ENCODE measurements at regions not wholly inside any gene's neighbourhood (a gene's known extent, or its start where the extent isn't known, plus 50 kb on each side); places are given as distances from the start of the nearest gene placed in this dataset.

GRCh38 chr22:48182846-48183805 lies 1420.7 kb downstream of the TBC1D22A start:
- no peak overlapping the region for H3K9ac ChIP-seq (ENCODE audit: low read length)
- no peak for TF ChIP-seq EZH2 (optimal IDR thresholded peaks at IDR 0.05; ENCODE audit: low read depth, low read length)
- no peaks in the 10 kb centered on the region for H3K9me2 ChIP-seq (replicated peaks; ENCODE audit: insufficient read depth, low read length)
- no peaks in the 10 kb centered on the region for H3K79me2 ChIP-seq (ENCODE audit: low read length)
- H3K9me3 ChIP-seq (replicated peaks; ENCODE audit: insufficient read depth, low read length), result no peaks in the 10 kb centered on the region
- H3K27me3 ChIP-seq (replicated peaks; ENCODE audit: insufficient read depth, low read length), result no peaks in the 10 kb centered on the region
- no peak overlapping the region for H3K4me3 ChIP-seq (ENCODE audit: low read length)
- no peak for DNase-seq
- no peaks in the 10 kb centered on the region for H3F3A ChIP-seq (ENCODE audit: insufficient read depth, low read length)
- H3K27ac ChIP-seq (ENCODE audit: low read length), result no peak overlapping the region
- no peak overlapping the region for H2AFZ ChIP-seq (ENCODE audit: low read length)
- no peaks in the 10 kb centered on the region for H3K4me1 ChIP-seq (ENCODE audit: low read length)
- no peaks in the 10 kb centered on the region for H3K36me3 ChIP-seq (replicated peaks; ENCODE audit: insufficient read depth, low read length)
- no peaks in the 10 kb centered on the region for H4K20me1 ChIP-seq (ENCODE audit: insufficient read depth, low read length)
- H3K4me2 ChIP-seq (ENCODE audit: low read depth, low read length), result no peak overlapping the region

GRCh38 chr22:48182031-48182430 lies 1419.6 kb downstream of the TBC1D22A start:
- Histone ChIP-seq H3K27ac (ENCODE audit: low read length) (no peak overlapping the region), H3K4me2 (ENCODE audit: low read depth, low read length) (no peak overlapping the region), H3K9me2 (replicated peaks; ENCODE audit: insufficient read depth, low read length) (no peaks in the 10 kb centered on the region), H3K4me1 (ENCODE audit: low read length) (no peaks in the 10 kb centered on the region), H3K9me3 (replicated peaks; ENCODE audit: insufficient read depth, low read length) (no peaks in the 10 kb centered on the region), H3F3A (ENCODE audit: insufficient read depth, low read length) (no peaks in the 10 kb centered on the region), H3K4me3 (ENCODE audit: low read length) (no peak overlapping the region), H2AFZ (ENCODE audit: low read length) (no peak overlapping the region), H3K9ac (ENCODE audit: low read length) (no peak overlapping the region), H4K20me1 (ENCODE audit: insufficient read depth, low read length) (no peaks in the 10 kb centered on the region), H3K79me2 (ENCODE audit: low read length) (no peaks in the 10 kb centered on the region), H3K27me3 (replicated peaks; ENCODE audit: insufficient read depth, low read length) (no peaks in the 10 kb centered on the region), H3K36me3 (replicated peaks; ENCODE audit: insufficient read depth, low read length) (no peaks in the 10 kb centered on the region)
- DNase-seq, result no peak
- TF ChIP-seq EZH2 (optimal IDR thresholded peaks at IDR 0.05; ENCODE audit: low read depth, low read length) (no peak), EZH2phosphoT487 (IDR thresholded peaks at IDR 0.05; ENCODE audit: low read length) (no peak), CTCF (IDR thresholded peaks at IDR 0.05; ENCODE audit: low read length) (no peak)

GRCh38 chr22:48181263-48181955 lies 1419.0 kb downstream of the TBC1D22A start:
- no peaks in the 10 kb centered on the region for H3K27me3 ChIP-seq (replicated peaks; ENCODE audit: insufficient read depth, low read length)

More at GRCh38 chr22:48181263-48181955, 1419.0 kb downstream of the TBC1D22A start:
- TF ChIP-seq CTCF (IDR thresholded peaks at IDR 0.05; ENCODE audit: low read length), result no peak
- no peak for TF ChIP-seq EZH2phosphoT487 (IDR thresholded peaks at IDR 0.05; ENCODE audit: low read length)
- no peak for TF ChIP-seq EZH2 (optimal IDR thresholded peaks at IDR 0.05; ENCODE audit: low read depth, low read length)
- H3K36me3 ChIP-seq (replicated peaks; ENCODE audit: insufficient read depth, low read length), result no peaks in the 10 kb centered on the region
- no peaks in the 10 kb centered on the region for H4K20me1 ChIP-seq (ENCODE audit: insufficient read depth, low read length)
- no peaks in the 10 kb centered on the region for H3K9me3 ChIP-seq (replicated peaks; ENCODE audit: insufficient read depth, low read length)
- no peak overlapping the region for H3K27ac ChIP-seq (ENCODE audit: low read length)
- no peaks in the 10 kb centered on the region for H3K4me1 ChIP-seq (ENCODE audit: low read length)
- no peak overlapping the region for H3K9ac ChIP-seq (ENCODE audit: low read length)
- no peaks in the 10 kb centered on the region for H3F3A ChIP-seq (ENCODE audit: insufficient read depth, low read length)
- H3K9me2 ChIP-seq (replicated peaks; ENCODE audit: insufficient read depth, low read length), result no peaks in the 10 kb centered on the region
- H3K4me2 ChIP-seq (ENCODE audit: low read depth, low read length), result no peak overlapping the region
- H3K79me2 ChIP-seq (ENCODE audit: low read length), result no peaks in the 10 kb centered on the region
- no peak for DNase-seq
- no peak overlapping the region for H2AFZ ChIP-seq (ENCODE audit: low read length)
- no peak overlapping the region for H3K4me3 ChIP-seq (ENCODE audit: low read length)

Data from MM.1S (cell line).